Pulmonary artery endothelial cell (primary cell): ENCODE measurements at regions not wholly inside any gene's neighbourhood (a gene's known extent, or its start where the extent isn't known, plus 50 kb on each side); places are given as distances from the start of the nearest gene placed in this dataset.

Source experiments
- DNase-seq: peaks from one replicate; pipeline ENCODE4 v3.0.0-alpha.2; 2011; ENCODE audit warnings: low read depth, low spot score

DNA sequence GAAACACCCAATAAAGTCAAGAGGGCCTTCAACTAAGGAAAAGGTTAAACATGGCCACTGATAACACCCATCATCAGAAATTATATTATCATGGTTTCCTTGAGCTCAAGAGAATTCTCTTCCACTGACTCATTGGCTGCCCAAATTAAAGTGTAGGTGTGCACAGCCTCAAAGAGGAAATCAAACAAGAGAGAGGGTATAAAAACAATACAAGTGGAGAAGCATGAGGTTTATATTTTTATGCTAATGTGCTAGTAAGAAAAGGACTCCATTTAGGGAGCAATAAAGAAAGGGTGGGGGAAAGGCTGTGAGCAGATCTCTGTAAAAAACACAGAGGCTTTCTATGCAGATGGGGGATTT is 168.8 kb upstream of the VRK2 start:
- no peak for DNase-seq

DNA sequence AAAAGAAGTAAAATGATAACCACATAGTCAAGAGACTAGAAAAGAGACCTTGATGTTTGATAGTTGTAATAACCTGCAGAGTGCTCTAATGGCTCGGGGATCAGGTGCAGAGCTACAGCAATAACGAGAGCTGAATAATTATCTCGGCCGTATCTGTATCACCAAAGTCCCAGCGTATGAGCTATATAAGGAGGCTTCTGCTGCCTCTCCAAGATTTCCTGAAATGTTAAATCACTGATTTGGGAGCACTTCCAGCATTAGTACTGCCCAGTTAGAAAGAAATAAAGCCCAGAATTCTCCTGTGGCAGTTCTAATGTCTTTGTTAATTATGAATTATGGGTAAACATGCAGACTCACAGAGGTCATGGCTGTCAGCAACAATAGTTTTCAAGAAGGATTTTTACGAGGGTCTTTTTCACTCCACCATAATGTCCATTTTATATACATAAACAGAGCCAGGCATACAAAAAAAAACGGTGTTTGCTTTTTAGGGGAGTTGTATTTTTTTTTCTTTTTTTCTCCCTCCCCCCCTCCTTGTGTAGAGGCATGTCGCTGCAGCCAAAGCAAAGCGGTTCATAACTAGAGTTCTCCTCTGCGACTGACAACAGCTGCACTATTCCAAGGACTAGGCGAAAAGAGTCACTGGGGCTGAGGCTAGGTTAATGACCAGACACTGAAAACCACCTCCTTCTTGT is 168.3 kb upstream of the VRK2 start:
- DNase-seq: no peak

DNA sequence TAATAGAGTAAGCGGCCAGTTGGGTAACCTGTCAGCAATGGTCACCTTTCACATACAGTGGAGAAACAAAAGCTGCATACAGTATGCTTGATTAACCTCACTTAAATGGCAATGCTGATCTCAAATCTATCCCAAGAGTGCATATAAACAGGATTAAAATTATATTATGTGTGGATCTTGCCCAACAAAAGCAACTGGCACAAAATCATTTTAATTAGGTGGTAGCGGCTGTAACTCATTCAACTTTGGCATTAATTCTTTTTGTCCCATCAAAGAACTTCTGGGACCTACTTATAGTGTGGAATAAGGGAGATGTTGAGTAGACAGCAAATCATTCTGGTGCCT is 167.8 kb upstream of the VRK2 start:
- DNase-seq: no peak

DNA sequence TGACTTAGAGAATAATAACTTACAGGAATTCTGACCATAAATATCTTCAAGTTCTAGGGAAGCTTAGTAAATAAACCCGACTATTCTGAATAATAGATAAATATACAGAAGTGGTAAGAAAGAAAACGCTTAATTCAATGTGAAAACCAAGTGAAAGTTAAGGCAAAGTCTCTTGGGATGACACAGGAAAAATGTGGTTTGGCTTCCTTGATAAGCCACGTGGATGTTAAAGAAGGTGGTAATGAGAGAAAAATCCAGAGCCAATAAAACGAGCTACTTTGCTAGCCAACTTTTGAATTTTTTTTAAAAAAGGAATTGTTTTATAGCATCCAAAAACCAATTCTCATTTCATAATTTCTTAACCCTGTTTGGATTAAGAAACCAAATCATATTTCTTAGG is 166.2 kb upstream of the VRK2 start:
- no peak for DNase-seq

DNA sequence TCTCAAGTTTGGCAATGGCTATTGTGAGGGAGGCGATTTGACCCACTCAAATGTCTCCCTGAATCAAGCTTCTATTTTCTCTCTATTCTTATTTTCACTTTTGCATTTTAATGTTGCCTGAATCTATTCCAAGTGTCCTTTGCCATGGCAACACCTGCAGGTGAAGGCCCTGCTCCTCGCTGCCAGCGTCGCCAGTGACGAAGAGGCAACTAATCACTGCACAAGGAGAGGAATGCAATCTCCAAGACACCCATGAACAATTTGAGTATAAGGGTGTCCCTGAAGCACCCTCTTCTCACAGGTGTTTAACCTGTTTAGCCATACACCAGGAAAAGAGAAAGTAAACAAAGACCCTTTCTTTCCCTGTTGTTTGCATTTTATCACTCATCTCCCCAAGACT is 165.6 kb upstream of the VRK2 start:
- no peak for DNase-seq

DNA sequence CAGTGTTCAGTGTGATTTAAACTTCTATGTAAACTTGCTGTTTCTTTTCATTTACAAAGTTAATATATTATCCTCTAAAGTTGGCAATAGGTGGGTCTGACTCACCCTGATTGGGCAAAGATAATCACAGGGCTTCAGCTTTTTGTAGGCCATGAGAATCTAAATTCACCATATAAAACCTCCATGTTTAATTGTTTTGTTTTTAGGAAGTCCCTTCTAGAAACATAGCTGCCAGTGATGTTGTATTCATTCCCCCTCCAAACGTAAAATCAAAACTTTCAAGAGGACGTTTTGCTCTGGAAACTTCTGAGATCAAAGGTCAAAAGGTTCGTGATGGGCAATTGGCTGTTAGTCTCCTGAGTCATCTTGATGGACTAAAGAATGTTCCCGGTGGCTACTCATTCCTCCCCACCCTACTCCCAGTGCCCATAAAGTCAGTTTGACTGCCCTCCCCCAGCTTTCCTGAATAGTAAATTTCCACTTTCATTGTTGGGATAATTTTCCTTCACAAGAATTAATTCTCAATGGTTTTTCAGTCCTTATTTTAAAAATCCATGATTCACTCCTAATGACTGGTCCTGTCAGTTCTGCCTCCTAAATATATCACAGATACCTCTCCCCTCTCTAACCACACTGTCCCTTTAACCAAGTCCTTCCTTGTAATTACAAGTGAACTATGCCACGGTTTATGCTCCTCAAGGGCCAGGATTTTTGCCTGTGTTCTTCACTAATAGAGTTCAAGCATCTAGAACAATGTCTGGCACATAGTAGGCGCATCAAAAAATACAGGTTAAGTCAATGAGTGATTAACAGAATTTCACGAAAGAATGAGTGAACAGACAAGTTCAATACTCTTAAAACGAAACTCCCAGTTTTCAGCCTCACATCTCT is 164.4 kb upstream of the VRK2 start:
- DNase-seq: no peak

DNA sequence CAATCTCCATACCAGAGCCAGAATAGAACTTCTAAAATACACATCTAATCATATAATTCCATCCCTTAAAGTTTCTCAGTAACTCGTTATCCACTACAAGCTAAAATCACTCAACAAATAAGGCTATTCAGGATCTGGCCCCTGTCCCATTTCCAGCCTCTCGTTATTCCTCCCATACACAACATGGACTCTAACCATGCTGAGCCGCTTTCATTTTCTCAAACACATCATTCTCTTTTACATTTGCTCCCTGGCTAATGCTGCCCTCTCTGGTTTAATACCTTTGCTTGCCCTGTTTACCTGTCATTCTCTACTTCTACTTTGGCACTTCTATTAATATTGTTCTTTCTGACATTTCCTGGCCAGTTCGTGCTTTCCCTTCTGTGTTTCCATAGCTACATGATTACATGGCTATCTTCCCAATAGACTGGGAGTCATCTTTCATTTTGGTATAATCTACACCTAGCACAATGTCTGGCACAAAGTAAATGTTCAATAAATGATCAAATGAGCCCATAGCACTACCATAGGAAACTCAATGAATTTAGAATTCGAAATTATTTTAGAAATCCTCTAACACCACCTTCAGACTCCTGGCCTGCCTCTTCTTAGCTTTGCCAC is 163.6 kb upstream of the VRK2 start:
- no peak for DNase-seq

DNA sequence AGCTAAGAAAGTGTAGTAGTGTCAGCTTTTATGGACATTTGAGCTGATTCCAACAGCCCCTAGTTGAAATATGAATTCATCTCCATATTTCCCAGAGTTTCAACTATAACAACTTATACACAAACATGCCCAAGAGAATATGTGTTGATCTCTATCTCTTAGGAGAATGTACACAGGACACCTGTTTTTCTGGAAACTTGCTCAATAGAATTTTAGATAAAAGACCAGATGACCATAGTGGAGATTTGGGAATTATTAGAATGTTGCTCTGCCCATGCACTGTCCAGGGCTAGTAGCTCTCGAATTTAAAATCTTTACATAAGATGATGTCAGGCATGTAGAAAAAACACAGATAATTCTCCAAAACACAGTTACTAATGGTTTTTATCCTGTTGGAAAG is 162.3 kb upstream of the VRK2 start:
- DNase-seq: no peak

DNA sequence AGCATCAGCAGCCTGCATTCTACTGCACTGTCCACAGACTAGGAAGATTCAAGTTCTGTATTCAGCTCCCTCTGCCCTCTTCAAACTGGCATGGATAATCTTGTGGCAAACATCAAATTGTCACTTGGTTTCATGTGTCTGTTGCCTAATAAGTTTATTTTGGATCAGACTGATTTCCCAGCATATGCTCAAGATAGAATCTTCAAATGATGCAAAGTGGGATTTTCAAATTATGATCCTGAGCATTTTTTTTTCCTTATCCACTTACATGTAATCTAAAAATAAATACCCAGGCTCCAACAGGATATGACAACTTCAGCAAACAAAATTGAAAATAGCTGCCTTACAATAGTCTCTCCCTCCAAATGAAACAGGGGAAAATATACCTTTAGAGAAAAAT is 160.9 kb upstream of the VRK2 start:
- DNase-seq: no peak

DNA sequence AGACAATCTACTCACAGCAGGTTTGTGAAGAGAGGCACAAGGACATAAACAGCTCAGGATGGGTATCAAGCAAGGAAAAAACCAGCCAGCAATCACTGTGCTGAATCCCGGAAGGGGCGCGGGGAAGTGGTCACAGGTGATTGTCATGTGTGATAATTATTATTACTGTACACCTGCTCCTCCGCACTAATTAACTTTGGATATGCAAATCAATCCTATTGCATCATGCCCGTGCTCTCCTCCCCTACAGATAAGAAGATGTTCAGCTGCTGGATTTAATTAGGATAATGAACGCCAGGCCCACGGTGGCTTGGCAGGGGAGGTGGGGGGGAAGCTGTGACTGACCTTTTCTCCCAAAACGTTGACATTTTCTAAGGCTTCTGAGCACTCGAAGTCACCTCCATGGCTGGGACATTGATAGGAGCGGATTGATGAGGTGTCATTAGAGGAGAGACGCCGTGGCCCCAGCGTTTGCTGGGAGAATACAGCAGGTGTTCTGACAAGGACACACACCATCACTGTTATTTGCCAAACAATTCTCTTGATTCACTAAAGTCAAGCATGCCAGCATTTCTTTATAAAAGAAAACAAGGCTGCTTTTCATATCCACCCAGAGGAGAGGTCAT is 160.3 kb upstream of the VRK2 start:
- no peak for DNase-seq

DNA sequence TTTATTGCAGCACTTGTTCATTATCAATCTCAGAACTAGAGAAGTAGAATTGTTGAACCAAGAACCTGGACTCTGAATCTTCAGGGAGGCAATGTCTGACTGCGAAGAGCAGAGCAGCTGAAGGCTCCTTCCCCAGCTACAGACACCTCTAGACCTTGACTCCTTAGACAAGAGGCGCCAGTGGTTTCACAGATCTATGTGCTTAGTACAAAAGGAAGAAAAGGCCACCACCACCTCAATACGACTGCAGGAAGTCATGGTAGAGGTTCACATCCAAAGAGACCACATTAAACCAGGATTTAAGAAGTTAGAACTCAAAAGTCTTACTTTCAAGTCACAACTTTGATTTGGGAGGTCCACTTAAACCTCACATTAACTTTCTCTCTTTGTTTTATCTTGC is 158.1 kb upstream of the VRK2 start:
- no peak for DNase-seq

DNA sequence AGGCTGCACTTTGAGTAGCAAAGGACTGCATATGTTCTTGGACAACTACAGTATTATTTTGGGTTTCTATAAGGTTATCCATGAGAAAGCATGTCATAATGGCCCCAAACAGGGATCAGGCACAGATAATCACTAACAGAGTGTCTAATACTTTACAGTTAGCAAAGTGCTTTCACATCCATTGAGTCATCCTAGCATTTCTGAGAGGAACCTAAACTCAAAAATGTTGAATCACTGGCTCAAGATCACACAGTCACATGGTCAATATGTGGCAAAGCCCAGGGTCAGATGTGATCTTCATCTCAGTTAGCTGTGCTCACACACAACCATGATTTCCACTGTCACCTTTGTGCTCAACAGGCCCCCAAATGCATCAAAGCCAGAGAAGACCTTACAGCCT is 156.1 kb upstream of the VRK2 start:
- DNase-seq: no peak

DNA sequence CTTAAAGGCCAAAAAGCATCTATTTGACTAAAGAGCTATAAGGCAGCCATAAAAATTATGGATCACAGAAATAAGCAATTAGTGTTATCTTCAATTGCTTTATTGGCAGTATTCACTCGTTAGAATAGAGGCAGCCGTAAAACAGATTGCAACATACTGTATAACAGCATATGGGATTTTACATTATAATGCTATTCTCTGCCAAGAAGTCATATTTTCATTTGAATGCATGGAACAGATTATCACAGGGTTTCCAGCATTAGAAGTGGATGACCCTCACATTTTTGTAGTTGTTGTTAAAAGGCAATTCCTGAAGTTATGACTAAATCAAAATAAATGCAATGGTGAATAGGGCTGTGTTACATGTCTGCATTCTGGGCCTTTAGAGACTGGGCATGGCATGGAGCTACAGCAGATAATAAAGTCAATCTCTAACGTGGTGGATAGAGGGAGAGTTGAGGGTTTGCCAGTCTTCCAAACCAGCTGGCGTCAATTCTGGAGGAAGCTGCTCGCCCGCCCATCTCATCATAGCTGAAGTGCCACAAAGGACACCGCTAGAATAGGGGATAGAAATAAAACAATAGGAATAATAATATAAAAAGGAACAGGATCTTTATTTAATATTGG is 155.4 kb upstream of the VRK2 start:
- no peak for DNase-seq

DNA sequence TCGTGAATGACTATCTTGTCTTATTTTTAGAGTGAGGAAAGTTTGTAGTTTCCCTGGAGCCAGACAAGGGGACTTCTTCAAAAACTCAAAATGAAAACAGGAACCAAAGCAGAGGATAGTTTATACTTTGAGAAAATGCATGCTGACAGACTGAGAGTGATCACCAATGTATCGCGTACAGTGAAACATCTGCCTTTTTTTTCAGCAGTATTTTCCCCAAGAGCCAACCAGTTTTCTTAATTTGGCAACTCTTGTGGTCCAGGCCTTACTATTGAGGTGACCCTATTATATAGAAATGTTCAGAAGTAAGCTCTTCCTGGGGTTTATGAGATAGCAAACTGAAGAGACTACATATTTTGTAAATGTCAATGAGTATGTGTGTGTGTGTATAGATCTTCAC is 153.7 kb upstream of the VRK2 start:
- no peak for DNase-seq

DNA sequence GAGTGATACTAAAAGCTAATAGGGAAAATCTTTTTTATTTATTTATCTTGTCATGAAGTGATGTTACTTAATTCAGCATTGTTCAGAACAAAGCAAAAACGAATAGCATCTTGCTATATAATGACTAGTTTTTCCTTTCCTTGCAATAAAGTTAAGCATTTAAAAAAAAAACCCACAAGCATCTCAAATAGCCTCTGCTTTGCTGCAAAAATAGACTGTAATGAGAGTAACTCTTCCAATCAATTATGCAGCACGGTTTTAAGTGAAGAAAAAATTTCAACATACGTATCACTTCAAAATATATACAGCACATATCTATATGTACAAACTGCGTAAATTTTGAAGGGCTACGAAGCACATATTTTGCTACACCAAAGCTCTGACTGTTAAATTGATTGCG is 153.3 kb upstream of the VRK2 start:
- no peak for DNase-seq

DNA sequence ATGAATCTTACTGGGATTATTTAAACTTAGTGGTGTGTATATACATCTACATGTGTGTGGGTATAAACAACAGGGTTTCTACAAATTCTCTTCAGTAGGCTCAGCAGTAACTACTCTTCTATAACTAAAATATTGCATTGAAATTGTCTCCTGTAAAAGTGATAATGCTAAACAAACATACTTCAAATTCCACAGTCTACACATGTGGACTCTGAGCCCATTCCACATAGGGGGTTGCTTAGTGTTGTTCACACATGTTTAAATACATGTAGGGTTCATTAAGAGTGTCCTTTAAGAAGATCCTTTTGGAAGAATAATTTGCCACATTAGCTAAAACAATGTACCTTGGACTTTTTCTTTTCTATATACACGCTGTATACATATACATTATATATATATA is 152.8 kb upstream of the VRK2 start:
- no peak for DNase-seq

DNA sequence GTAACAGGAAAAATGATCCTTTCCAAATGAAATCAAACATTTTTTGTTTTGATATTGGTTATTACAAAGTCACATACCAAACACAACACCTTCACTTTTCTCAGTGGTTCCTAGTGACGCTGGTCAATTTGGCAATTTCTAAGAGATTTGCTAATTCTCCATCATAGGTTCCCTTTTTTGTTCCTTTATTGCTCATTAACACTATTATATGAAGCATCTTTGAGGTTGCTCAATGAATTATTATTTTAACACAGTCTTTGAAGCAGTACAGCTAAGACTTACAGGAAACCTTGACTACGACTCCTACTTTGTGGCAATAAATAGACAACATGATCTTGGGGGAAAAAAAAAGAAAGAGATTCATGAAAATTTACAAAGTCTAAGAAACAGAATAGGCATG is 152.2 kb upstream of the VRK2 start:
- no peak for DNase-seq

DNA sequence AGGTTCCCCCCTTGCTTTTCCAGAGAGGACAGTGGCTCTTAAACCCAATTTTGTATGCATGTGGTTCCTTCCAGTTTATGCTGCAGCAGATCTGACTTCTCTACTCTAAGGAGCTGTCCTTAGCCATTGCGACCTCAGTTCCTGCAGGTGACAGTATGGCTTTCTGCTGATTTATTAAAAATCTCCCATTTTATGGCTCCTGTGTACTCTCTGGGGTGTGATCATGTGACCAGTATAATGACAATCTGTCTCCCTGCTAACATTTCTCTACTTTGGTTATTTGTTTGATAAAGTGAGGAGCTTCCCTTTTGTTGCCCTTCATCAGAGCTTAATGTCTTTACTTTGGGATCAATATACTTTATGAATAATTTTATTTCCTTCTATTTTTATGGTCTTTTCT is 148.7 kb upstream of the VRK2 start:
- no peak for DNase-seq

DNA sequence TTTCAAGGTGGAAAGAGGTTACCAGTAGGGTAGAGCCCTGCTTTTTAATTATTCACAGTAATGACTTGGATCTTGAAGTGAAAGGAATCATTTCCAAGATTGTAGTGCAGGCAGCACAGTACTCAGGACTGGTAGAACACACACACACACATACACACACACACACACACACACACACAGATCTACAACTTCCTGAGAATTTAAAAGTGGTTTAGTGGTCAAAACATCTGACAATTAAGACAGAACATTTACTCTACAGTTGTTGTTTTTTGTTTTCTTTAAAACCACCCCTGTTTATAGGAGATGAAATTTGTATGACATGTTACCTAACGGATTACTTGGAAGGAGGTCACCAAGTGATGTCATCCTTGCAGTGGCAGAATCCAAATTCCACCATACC is 146.7 kb upstream of the VRK2 start:
- DNase-seq: no peak

DNA sequence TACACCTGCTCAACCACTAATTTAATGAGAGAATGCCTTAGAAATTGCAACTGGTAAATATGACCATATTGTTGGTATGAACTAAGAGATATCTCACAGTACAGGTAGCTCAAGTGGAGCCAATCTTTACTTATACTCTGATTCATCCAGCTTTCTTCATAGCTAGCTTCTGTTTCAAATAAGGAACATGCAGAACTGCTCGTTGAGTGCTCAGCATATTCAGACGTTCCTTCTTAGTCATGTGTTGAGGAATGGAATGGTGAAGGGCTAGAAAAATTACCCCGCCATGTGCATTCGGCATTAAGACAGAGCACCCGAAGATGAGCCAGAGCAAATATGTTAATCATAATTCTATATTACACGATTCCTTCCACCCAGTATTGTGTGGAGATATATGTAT is 144.0 kb upstream of the VRK2 start:
- no peak for DNase-seq

DNA sequence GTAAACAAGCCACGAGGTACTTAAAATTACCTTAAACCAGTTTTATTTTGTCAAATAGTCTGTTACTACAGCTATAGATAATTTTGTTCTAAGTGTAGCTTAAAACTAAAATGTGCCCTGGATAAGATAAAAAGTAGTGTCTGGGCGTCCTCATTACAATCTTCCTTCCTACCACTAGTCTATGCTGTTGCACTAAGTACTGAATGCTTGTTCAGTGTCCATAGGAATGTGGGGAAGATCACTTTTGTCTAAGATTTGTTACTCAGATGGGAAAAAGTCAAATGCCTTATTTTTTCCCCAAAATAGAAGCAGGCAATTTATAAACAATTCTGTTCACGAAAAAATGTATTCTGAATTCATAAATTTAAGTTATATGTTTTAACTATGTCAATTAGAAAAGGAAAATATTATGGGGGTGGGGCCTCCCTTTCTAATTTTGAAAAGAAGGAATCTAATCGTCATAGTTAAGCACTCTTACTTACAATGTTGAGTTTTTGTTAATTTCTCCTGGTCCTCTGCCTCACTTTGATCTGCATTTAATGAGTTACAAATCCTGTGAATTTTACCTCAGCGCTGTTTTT is 140.4 kb upstream of the VRK2 start:
- peak; percentile 17 for DNase-seq

DNA sequence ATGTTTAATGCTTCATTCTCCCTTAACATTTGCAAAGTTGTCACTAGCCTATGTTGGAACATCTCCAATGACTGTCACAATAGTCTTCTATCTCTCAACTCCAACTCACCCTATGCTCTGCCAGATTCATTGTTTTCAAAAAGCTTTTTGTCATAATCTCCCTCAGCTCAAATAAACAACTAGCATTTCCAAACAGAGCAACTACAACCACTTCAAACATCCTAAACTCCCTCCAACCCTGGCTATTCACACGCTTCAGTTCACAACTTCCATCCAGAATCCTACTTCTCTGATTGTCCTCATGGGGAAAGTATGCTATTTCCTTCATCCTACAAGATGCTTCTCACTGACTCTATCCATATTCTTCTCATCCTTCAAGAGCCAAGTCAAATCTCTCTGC is 139.2 kb upstream of the VRK2 start:
- DNase-seq: no peak
